ENCODE measurements at regions not wholly inside any gene's neighbourhood (a gene's known extent, or its start where the extent isn't known, plus 50 kb on each side); places are given as distances from the start of the nearest gene placed in this dataset.

DNA sequence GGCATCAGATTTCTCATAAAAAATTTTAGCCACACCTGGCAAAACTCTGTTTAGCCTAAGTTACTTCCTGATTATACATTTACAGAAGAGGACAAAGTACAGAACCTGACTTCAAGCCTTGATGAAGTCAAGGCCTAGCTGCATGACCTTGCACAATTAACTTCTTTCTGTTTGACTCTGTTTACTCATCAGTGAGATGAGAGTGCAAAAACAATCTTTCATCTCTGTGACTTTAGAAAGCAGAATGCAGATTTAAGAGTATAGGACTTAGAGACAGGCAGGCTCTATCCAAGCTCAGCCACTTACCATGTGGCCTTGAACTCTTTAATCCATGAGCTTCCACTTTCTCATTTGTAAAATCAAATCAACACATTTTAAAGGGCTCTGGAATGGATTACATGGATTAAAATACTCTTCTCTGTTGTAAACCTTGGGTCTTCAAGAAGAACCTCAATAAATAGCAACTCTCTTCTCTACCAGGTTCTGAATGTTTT is 1178.9 kb downstream of the FLRT2 start:
- TF ChIP-seq, protein P1, sequence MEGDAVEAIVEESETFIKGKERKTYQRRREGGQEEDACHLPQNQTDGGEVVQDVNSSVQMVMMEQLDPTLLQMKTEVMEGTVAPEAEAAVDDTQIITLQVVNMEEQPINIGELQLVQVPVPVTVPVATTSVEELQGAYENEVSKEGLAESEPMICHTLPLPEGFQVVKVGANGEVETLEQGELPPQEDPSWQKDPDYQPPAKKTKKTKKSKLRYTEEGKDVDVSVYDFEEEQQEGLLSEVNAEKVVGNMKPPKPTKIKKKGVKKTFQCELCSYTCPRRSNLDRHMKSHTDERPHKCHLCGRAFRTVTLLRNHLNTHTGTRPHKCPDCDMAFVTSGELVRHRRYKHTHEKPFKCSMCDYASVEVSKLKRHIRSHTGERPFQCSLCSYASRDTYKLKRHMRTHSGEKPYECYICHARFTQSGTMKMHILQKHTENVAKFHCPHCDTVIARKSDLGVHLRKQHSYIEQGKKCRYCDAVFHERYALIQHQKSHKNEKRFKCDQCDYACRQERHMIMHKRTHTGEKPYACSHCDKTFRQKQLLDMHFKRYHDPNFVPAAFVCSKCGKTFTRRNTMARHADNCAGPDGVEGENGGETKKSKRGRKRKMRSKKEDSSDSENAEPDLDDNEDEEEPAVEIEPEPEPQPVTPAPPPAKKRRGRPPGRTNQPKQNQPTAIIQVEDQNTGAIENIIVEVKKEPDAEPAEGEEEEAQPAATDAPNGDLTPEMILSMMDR (IDR thresholded peaks at IDR 0.05) = no peak
- TF ChIP-seq POLR2AphosphoS5 (IDR thresholded peaks at IDR 0.05; ENCODE audit: low read depth, low read length) = no peak
- TF ChIP-seq TCF7L2 (IDR thresholded peaks at IDR 0.05; ENCODE audit: low read depth, low read length) = no peak
- TF ChIP-seq, protein P2, sequence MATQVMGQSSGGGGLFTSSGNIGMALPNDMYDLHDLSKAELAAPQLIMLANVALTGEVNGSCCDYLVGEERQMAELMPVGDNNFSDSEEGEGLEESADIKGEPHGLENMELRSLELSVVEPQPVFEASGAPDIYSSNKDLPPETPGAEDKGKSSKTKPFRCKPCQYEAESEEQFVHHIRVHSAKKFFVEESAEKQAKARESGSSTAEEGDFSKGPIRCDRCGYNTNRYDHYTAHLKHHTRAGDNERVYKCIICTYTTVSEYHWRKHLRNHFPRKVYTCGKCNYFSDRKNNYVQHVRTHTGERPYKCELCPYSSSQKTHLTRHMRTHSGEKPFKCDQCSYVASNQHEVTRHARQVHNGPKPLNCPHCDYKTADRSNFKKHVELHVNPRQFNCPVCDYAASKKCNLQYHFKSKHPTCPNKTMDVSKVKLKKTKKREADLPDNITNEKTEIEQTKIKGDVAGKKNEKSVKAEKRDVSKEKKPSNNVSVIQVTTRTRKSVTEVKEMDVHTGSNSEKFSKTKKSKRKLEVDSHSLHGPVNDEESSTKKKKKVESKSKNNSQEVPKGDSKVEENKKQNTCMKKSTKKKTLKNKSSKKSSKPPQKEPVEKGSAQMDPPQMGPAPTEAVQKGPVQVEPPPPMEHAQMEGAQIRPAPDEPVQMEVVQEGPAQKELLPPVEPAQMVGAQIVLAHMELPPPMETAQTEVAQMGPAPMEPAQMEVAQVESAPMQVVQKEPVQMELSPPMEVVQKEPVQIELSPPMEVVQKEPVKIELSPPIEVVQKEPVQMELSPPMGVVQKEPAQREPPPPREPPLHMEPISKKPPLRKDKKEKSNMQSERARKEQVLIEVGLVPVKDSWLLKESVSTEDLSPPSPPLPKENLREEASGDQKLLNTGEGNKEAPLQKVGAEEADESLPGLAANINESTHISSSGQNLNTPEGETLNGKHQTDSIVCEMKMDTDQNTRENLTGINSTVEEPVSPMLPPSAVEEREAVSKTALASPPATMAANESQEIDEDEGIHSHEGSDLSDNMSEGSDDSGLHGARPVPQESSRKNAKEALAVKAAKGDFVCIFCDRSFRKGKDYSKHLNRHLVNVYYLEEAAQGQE (IDR thresholded peaks at IDR 0.05; ENCODE audit: insufficient read depth in 1 of 2, low read depth in 2 of 2, low read length in 1 of 2) = no peak
- TF ChIP-seq SIN3A (IDR thresholded peaks at IDR 0.05; ENCODE audit: borderline replicate concordance, insufficient read depth, low read depth, low read length) = no peak

Measured in Panc1 (cell line).